ENCODE measurements at regions not wholly inside any gene's neighbourhood (a gene's known extent, or its start where the extent isn't known, plus 50 kb on each side); places are given as distances from the start of the nearest gene placed in this dataset.

- TF ChIP-seq, protein P1, sequence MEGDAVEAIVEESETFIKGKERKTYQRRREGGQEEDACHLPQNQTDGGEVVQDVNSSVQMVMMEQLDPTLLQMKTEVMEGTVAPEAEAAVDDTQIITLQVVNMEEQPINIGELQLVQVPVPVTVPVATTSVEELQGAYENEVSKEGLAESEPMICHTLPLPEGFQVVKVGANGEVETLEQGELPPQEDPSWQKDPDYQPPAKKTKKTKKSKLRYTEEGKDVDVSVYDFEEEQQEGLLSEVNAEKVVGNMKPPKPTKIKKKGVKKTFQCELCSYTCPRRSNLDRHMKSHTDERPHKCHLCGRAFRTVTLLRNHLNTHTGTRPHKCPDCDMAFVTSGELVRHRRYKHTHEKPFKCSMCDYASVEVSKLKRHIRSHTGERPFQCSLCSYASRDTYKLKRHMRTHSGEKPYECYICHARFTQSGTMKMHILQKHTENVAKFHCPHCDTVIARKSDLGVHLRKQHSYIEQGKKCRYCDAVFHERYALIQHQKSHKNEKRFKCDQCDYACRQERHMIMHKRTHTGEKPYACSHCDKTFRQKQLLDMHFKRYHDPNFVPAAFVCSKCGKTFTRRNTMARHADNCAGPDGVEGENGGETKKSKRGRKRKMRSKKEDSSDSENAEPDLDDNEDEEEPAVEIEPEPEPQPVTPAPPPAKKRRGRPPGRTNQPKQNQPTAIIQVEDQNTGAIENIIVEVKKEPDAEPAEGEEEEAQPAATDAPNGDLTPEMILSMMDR (IDR thresholded peaks at IDR 0.05; ENCODE audit: low read depth, low read length, poor library complexity, severe bottlenecking) = no peak
- no peak for TF ChIP-seq EZH2phosphoT487 (IDR thresholded peaks at IDR 0.05; ENCODE audit: borderline replicate concordance, low read length)
Measured at GRCh38 chrX:69257499-69258127, 92.4 kb upstream of the PJA1 start.

Data from DOHH2 (cell line).